GM12878 (cell line): ENCODE measurements at regions not wholly inside any gene's neighbourhood (a gene's known extent, or its start where the extent isn't known, plus 50 kb on each side); places are given as distances from the start of the nearest gene placed in this dataset.

Source experiments
- ATAC-seq: fragments of 200-7000 bp; cut with Tn5 transposase; 3 replicates; pipeline ENCODE4 v1.9.1; 2020; ENCODE audit warnings: mild to moderate bottlenecking, moderate library complexity
- BruUV-seq: library from RNA; stranded (reverse); fragments of 400-500 nt; replicated peaks from 2 replicates; lab custom pipeline; 2021; lab: Mats Ljungman, UMichigan
- CTCF ChIA-PET: fragments of 300-600 bp; sonication (Branson Sonifier 250); formaldehyde crosslinking; extraction: SDS; loops from one replicate; lab custom pipeline; 2021; ENCODE audit warnings: inconsistent platforms; lab: Yijun Ruan, JAX
- POLR2A ChIA-PET: fragments of 350-600 bp; formaldehyde crosslinking; extraction: SDS; loops from one replicate; lab custom pipeline; 2021; ENCODE audit warnings: inconsistent platforms; lab: Charles Lee
- RAD21 ChIA-PET: fragments of 300-600 bp; sonication (Branson Sonifier 250); formaldehyde crosslinking; loops from one replicate; lab custom pipeline; 2023; ENCODE audit warnings: antibody characterized with exemption; ENCODE audit not compliant: unreplicated experiment; lab: Charles Lee
- SMC1A ChIA-PET: fragments of 300-600 bp; sonication (Branson Sonifier 250); formaldehyde crosslinking; loops from one replicate; lab custom pipeline; 2023; ENCODE audit not compliant: unreplicated experiment, uncharacterized antibody; lab: Charles Lee
- DNase-seq: peaks from one replicate; pipeline ENCODE4 v3.0.0-alpha.2; 2011; ENCODE audit warnings: low read depth, low spot score
- FAIRE-seq: peaks from 3 replicates; lab custom pipeline; 2011; peaks lifted over from hg19 to GRCh38; lab: Jason Lieb, UNC
- H2AFZ ChIP-seq: 2 replicates; pipeline ENCODE4 v1.6.0; 2011; ENCODE audit warnings: low read depth, low read length, control low read depth; ENCODE audit not compliant: control insufficient read depth
- H3K27ac ChIP-seq: 2 replicates; pipeline ENCODE4 v1.5.1; 2011; ENCODE audit warnings: control low read depth; ENCODE audit not compliant: control insufficient read depth, insufficient read depth
- H3K27me3 ChIP-seq, 2 experiments: replicated peaks in 1 of 2; 2 replicates each; pipeline versions ENCODE4 v1.6.0 to v1.6.1; 2011; ENCODE audit warnings: low read length in 1 of 2; ENCODE audit not compliant: control insufficient read depth in 2 of 2, insufficient read depth in 2 of 2
- H3K36me3 ChIP-seq, 2 experiments: 2 replicates each; pipeline ENCODE4 v1.5.1; 2011; ENCODE audit warnings: low read length in 1 of 2; ENCODE audit not compliant: control insufficient read depth in 2 of 2, insufficient read depth in 2 of 2
- H3K4me1 ChIP-seq: 2 replicates; pipeline ENCODE4 v1.6.1; 2011; ENCODE audit warnings: mild to moderate bottlenecking, low read length, moderate library complexity, mixed read lengths; ENCODE audit not compliant: control insufficient read depth, insufficient read depth
- H3K4me2 ChIP-seq: 2 replicates; pipeline ENCODE4 v1.6.0; 2011; ENCODE audit warnings: control low read depth; ENCODE audit not compliant: control insufficient read depth, insufficient read depth
- H3K4me3 ChIP-seq: fragments of 200-600 bp; sonication (generic); 2 replicates; pipeline ENCODE4 v1.5.1; 2016
- H3K79me2 ChIP-seq: 2 replicates; pipeline ENCODE4 v1.6.0; 2011; ENCODE audit warnings: low read length; ENCODE audit not compliant: control insufficient read depth, insufficient read depth
- H3K9ac ChIP-seq: 2 replicates; pipeline ENCODE4 v1.8.0; 2011; ENCODE audit warnings: low read length, control low read depth, mixed read lengths; ENCODE audit not compliant: control insufficient read depth, insufficient read depth
- H3K9me3 ChIP-seq: replicated peaks from 3 replicates; pipeline ENCODE4 v1.5.1; 2011; ENCODE audit warnings: mild to moderate bottlenecking, low read length; ENCODE audit not compliant: control insufficient read depth, insufficient read depth
- H4K20me1 ChIP-seq: 2 replicates; pipeline ENCODE4 v1.6.0; 2011; ENCODE audit not compliant: control insufficient read depth, insufficient read depth
- CHD4 ChIP-seq: fragments of 200-600 bp; sonication (generic); IDR thresholded peaks from 2 replicates; pipeline ENCODE4 v1.6.1; 2016; ENCODE audit warnings: mild to moderate bottlenecking
- CTCF ChIP-seq, 3 experiments: IDR thresholded peaks in 2 of 3; conservative IDR thresholded peaks in 1 of 3; 2 replicates each; pipeline ENCODE4 v1.5.1; 2011; ENCODE audit warnings: low read depth in 3 of 3, low read length in 3 of 3, mild to moderate bottlenecking in 3 of 3, control low read depth in 2 of 3, moderate library complexity in 2 of 3, inconsistent platforms in 1 of 3, mixed read lengths in 1 of 3; ENCODE audit not compliant: control insufficient read depth in 2 of 3, insufficient read depth in 1 of 3; ENCODE audit errors: extremely low read depth in 1 of 3
- IRF4 ChIP-seq: IDR thresholded peaks from 2 replicates; pipeline ENCODE4 v1.6.1; 2011; ENCODE audit warnings: low read depth, low read length
- KDM1A ChIP-seq: fragments of 200-600 bp; sonication (generic); IDR thresholded peaks from 2 replicates; pipeline ENCODE4 v1.6.1; 2016; ENCODE audit warnings: borderline replicate concordance
- NFIC ChIP-seq: IDR thresholded peaks from 2 replicates; pipeline ENCODE4 v1.6.1; 2012; ENCODE audit warnings: low read depth, mild to moderate bottlenecking, inconsistent platforms, low read length, moderate library complexity
- NR2F1 ChIP-seq: fragments of 450-650 bp; conservative IDR thresholded peaks from 2 replicates; pipeline ENCODE4 v1.6.1; 2017; ENCODE audit warnings: mild to moderate bottlenecking
- NRF1 ChIP-seq: conservative IDR thresholded peaks from 2 replicates; pipeline ENCODE4 v1.6.1; 2011; ENCODE audit warnings: mild to moderate bottlenecking, low read depth, low read length, improper control_type of control experiment
- PRDM15 ChIP-seq: fragments of 450-650 bp; formaldehyde crosslinking; IDR thresholded peaks from 2 replicates; pipeline ENCODE4 v1.4.0; 2020; ENCODE audit warnings: mild to moderate bottlenecking, moderate library complexity
- RAD51 ChIP-seq: fragments of 450-650 bp; IDR thresholded peaks from 2 replicates; pipeline ENCODE4 v1.6.1; 2016; ENCODE audit warnings: moderate library complexity, mild to moderate bottlenecking, inconsistent platforms
- RB1 ChIP-seq: fragments of 450-650 bp; formaldehyde crosslinking; IDR thresholded peaks from 2 replicates; pipeline ENCODE4 v1.6.1; 2017; ENCODE audit warnings: mild to moderate bottlenecking, borderline replicate concordance
- SIN3A ChIP-seq: IDR thresholded peaks from 2 replicates; pipeline ENCODE4 v1.6.1; 2012; ENCODE audit warnings: low read depth, low read length, improper control_type of control experiment
- WGBS: methylation state at CpG from one replicate; pipeline ENCODE4 v1.1.6; 2016; ENCODE audit warnings: low lambda C conversion rate; ENCODE audit not compliant: insufficient replicate concordance, insufficient coverage; ENCODE audit errors: missing lambda C conversion rate; 5-methylcytosine and 5-hydroxymethylcytosine counted together
- in situ Hi-C: fragments of 300-500 bp; cut with MboI; formaldehyde crosslinking; loops from 9 replicates; pipeline ENCODE4 v1.14.3; 2018; ENCODE audit warnings: mixed read lengths
- intact Hi-C: fragments of 100-400 bp; cut with micrococcal nuclease; formaldehyde crosslinking; loops from one replicate; pipeline ENCODE4 v1.14.2; 2022; ENCODE audit not compliant: unreplicated experiment
- TF ChIP-seq, protein P1 (sequence below): fragments of 450-650 bp; IDR thresholded peaks from 2 replicates; pipeline ENCODE4 v1.6.1; 2017; ENCODE audit warnings: mild to moderate bottlenecking

DNA sequence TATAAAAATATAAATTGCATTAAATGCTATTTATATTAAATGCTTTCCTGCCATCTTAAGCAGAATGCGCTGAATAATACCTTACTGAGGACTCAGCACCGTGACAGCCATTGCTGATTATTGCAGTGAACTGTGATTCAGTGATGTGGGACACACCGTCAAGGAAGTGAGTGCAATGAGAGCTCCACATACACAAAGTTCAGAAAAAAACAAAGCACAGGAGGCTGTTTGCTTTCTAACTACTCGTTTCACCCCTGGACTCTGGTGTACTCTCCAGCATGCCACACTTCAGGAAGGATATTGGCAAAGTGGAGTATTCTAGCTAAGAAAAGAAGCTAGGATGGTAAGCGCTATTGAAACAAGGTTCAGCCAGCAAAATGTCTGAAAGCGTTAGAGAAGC, 57.4 kb upstream of the CXADR start:
- H4K20me1 ChIP-seq = no peaks in the 10 kb centered on the region
- ATAC-seq (no peak), DNase-seq (no peak), FAIRE-seq (no peak)
- ChIA-PET SMC1A (no interaction called here), POLR2A (no interaction called here), RAD21 (no interaction called here), CTCF (no interaction called here)
- H3K36me3 ChIP-seq = no peaks in the 10 kb centered on the region
- no TSS peak for BruUV-seq
- H3K27me3 ChIP-seq = no peaks in the 10 kb centered on the region
- intact Hi-C loops (no loop called here), in situ Hi-C loops (no loop called here)
- H3K9ac ChIP-seq = no peak overlapping the region
- no peaks in the 10 kb centered on the region for H3K9me3 ChIP-seq
- H3K4me3 ChIP-seq = no peak overlapping the region
- no peak overlapping the region for H2AFZ ChIP-seq
- no peak overlapping the region for H3K4me2 ChIP-seq
- 63% methylated on average over 6 of the region's 6 CpGs for WGBS
- no peak overlapping the region for H3K27ac ChIP-seq
- TF ChIP-seq RB1 (no peak), CHD4 (no peak)
- H3K79me2 ChIP-seq = no peaks in the 10 kb centered on the region
- H3K4me1 ChIP-seq = no peaks in the 10 kb centered on the region

DNA sequence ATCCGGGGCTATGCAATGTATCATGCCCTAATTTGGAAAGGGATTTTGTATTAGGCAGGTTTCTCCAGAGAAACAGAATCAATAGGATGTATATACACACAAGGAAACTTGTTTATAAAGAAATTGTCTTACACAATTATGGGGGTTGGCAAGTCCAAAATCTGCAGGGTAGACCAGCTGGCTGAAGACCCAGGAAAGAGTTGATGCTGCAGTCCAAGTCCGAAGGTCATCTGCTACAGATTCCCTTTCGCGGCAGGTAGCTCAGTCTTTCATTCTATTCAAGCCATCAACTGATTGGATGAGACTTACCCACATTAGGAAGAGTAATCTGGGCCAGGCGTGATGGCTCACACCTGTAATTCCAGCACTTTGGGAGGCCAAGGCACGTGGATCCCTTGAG, 54.6 kb upstream of the CXADR start:
- DNase-seq (no peak), FAIRE-seq (no peak), ATAC-seq (no peak)
- H3K4me3 ChIP-seq = no peak overlapping the region
- no peak overlapping the region for H3K4me2 ChIP-seq
- H3K27me3 ChIP-seq = no peaks in the 10 kb centered on the region
- ChIA-PET CTCF (interaction anchor here (1.0 kb wide), 1 partner anchor 73 kb away, joined by 4 read pairs; no protein-coding TSS in a partner anchor), RAD21 (no interaction called here), SMC1A (no interaction called here), POLR2A (no interaction called here)
- no peak overlapping the region for H3K9ac ChIP-seq
- no TSS peak for BruUV-seq
- no peaks in the 10 kb centered on the region for H3K79me2 ChIP-seq
- WGBS = 33% methylated on average over 6 of the region's 6 CpGs
- in situ Hi-C loops = no loop called here
- intact Hi-C loops = no loop called here
- no peak overlapping the region for H3K27ac ChIP-seq
- H3K9me3 ChIP-seq = no peaks in the 10 kb centered on the region
- no peak overlapping the region for H2AFZ ChIP-seq
- H3K36me3 ChIP-seq = no peaks in the 10 kb centered on the region
- H4K20me1 ChIP-seq = no peaks in the 10 kb centered on the region
- no peaks in the 10 kb centered on the region for H3K4me1 ChIP-seq
- no peak for TF ChIP-seq NR2F1
- TF ChIP-seq NFIC = no peak
- no peak for TF ChIP-seq NRF1
- TF ChIP-seq IRF4 = no peak
- TF ChIP-seq, protein P1, sequence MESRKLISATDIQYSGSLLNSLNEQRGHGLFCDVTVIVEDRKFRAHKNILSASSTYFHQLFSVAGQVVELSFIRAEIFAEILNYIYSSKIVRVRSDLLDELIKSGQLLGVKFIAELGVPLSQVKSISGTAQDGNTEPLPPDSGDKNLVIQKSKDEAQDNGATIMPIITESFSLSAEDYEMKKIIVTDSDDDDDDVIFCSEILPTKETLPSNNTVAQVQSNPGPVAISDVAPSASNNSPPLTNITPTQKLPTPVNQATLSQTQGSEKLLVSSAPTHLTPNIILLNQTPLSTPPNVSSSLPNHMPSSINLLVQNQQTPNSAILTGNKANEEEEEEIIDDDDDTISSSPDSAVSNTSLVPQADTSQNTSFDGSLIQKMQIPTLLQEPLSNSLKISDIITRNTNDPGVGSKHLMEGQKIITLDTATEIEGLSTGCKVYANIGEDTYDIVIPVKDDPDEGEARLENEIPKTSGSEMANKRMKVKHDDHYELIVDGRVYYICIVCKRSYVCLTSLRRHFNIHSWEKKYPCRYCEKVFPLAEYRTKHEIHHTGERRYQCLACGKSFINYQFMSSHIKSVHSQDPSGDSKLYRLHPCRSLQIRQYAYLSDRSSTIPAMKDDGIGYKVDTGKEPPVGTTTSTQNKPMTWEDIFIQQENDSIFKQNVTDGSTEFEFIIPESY = no peak
- no peak for TF ChIP-seq PRDM15
- no peak for TF ChIP-seq RAD51
- no peak for TF ChIP-seq KDM1A
- TF ChIP-seq CTCF (IDR thresholded peaks at IDR 0.05 in 2 of 3, conservative IDR thresholded peaks at IDR 0.05 in 1 of 3; ENCODE audit: control insufficient read depth in 2 of 3, extremely low read depth in 1 of 3, insufficient read depth in 1 of 3, low read depth in 3 of 3, low read length in 3 of 3) = no peak
- no peak for TF ChIP-seq CHD4
- TF ChIP-seq SIN3A = no peak
